Transverse colon (tissue), 4 donors: ENCODE measurements at regions not wholly inside any gene's neighbourhood (a gene's known extent, or its start where the extent isn't known, plus 50 kb on each side); places are given as distances from the start of the nearest gene placed in this dataset.
"Not testable (repeated sequence)": the region's sequence is repeated elsewhere in the genome, so short reads cannot be mapped to it uniquely, and the experiment has no call there.

ENCODE experiments used
- DNase-seq: peaks from one replicate; pipeline ENCODE4 v3.0.0-alpha.2; 2019
- H3K27ac ChIP-seq, 4 donors: fragments of 200-600 bp; sonication (generic); 2 replicates each; pipeline ENCODE4 v1.5.1; 2016 to 2018; ENCODE audit warnings: inconsistent platforms in 4 of 4
- H3K27me3 ChIP-seq: fragments of 200-600 bp; sonication (generic); 2 replicates; pipeline ENCODE4 v1.5.1; 2017; ENCODE audit warnings: inconsistent platforms
- H3K36me3 ChIP-seq, 4 donors: fragments of 200-600 bp; sonication (generic); 2 replicates each; pipeline ENCODE4 v1.5.1; 2017 to 2019; ENCODE audit warnings: inconsistent platforms in 4 of 4
- H3K4me1 ChIP-seq, 4 donors: fragments of 200-600 bp; sonication (generic); 2 replicates each; pipeline ENCODE4 v1.5.1; 2017 to 2020; ENCODE audit warnings: inconsistent platforms in 4 of 4
- H3K4me3 ChIP-seq, 4 donors: fragments of 200-600 bp; sonication (generic); 1 replicate in 1 of 4; 2 replicates in 3 of 4; pipeline versions ENCODE4 v1.5.1 to v1.6.1; 2017 to 2019; ENCODE audit warnings: inconsistent platforms in 4 of 4
- H3K9me3 ChIP-seq, 2 donors: fragments of 200-600 bp; sonication (generic); 2 replicates each; pipeline ENCODE4 v1.5.1; 2017 to 2019; ENCODE audit warnings: inconsistent platforms in 2 of 2
- CTCF ChIP-seq, 5 experiments: fragments of 200-600 bp in 3 of 5; fragments of 450-650 bp in 2 of 5; sonication (generic) in 3 of 5; IDR thresholded peaks; 1 replicate in 2 of 5; 2 replicates in 3 of 5; pipeline ENCODE4 v1.5.1; 2016 to 2017; ENCODE audit warnings: antibody characterized with exemption in 5 of 5, inconsistent platforms in 3 of 5, mild to moderate bottlenecking in 2 of 5, moderate library complexity in 1 of 5
- EP300 ChIP-seq: sonication (generic); formaldehyde crosslinking; IDR thresholded peaks from one replicate; pipeline ENCODE4 v1.6.1; 2017; ENCODE audit warnings: antibody characterized with exemption, low read depth
- POLR2A ChIP-seq: fragments of 450-650 bp; IDR thresholded peaks from one replicate; pipeline ENCODE4 v1.6.1; 2016; ENCODE audit warnings: antibody characterized with exemption, mild to moderate bottlenecking, moderate library complexity
- POLR2AphosphoS5 ChIP-seq, 3 donors: sonication (generic); formaldehyde crosslinking; IDR thresholded peaks; one replicate each; pipeline ENCODE4 v1.6.1; 2016; ENCODE audit warnings: antibody characterized with exemption in 3 of 3
- whole genome bisulfite sequencing, 2 donors: methylation state at CpG; one replicate each; pipeline ENCODE4 v1.1.5; 2018; ENCODE audit warnings: low coverage in 1 of 2; 5-methylcytosine and 5-hydroxymethylcytosine counted together
- in situ Hi-C, 4 donors: fragments of 200-750 bp; cut with MboI; loops; one replicate each; pipeline versions ENCODE4 v1.15.0 to v1.15.1; 2017; ENCODE audit warnings: low sequenced_read_pairs in 3 of 4, low pct_ligation_motif_present in 1 of 4, low pct_unique_long_range_greater_than_20kb in 1 of 4
- intact Hi-C: fragments of 100-400 bp; cut with DNase I; formaldehyde crosslinking; loops from one replicate; pipeline ENCODE4 v1.15.1; 2023; ENCODE audit warnings: low total_unique reads

GRCh38 chrX:3485727-3486126 lies 139.3 kb upstream of the MXRA5 start:
- TF ChIP-seq POLR2AphosphoS5 (IDR thresholded peaks at IDR 0.05): no peak
- no peak for TF ChIP-seq EP300
- no peak for TF ChIP-seq CTCF (IDR thresholded peaks at IDR 0.05)
- no peak for TF ChIP-seq POLR2A
- H3K4me1 ChIP-seq: no peaks in the 10 kb centered on the region
- H3K9me3 ChIP-seq: no peaks in the 10 kb centered on the region
- WGBS, 2 donors: 63% methylated on average over 8 of the region's 8 CpGs; no CpG with 5 or more reads in 1 of the 2 donors
- no peaks in the 10 kb centered on the region for H3K27me3 ChIP-seq
- no peak overlapping the region for H3K27ac ChIP-seq
- no peaks in the 10 kb centered on the region for H3K36me3 ChIP-seq
- in situ Hi-C loops (no loop called here), intact Hi-C loops (no loop called here)
- DNase-seq: no peak
- H3K4me3 ChIP-seq: no peak overlapping the region

- H3K4me3 ChIP-seq: no peak overlapping the region
- in situ Hi-C loops: no loop called here
- DNase-seq: no peak
- no peaks in the 10 kb centered on the region for H3K4me1 ChIP-seq
- no peak overlapping the region for H3K27ac ChIP-seq
- 48 to 52% methylated on average over 3 to 4 of the region's 4 CpGs for WGBS, 2 donors
- intact Hi-C loops: no loop called here
- H3K27me3 ChIP-seq: no peaks in the 10 kb centered on the region
- TF ChIP-seq CTCF (IDR thresholded peaks at IDR 0.05): no peak
- no peak for TF ChIP-seq POLR2AphosphoS5 (IDR thresholded peaks at IDR 0.05)
- TF ChIP-seq EP300: no peak
- TF ChIP-seq POLR2A: no peak
- no peaks in the 10 kb centered on the region for H3K36me3 ChIP-seq
- no peaks in the 10 kb centered on the region for H3K9me3 ChIP-seq
Observed at GRCh38 chrX:3479026-3479425, 132.6 kb upstream of the MXRA5 start.

- Histone ChIP-seq H3K4me1 (no peaks in the 10 kb centered on the region), H3K27me3 (no peaks in the 10 kb centered on the region), H3K4me3 (no peak overlapping the region), H3K9me3 (no peaks in the 10 kb centered on the region), H3K27ac (no peak overlapping the region), H3K36me3 (no peaks in the 10 kb centered on the region)
- no peak for DNase-seq
- in situ Hi-C loops: no loop called here
- 78% methylated on average over 4 of the region's 4 CpGs; no CpG with 5 or more reads in 1 of the 2 donors for WGBS, 2 donors
- TF ChIP-seq CTCF (IDR thresholded peaks at IDR 0.05) (no peak), POLR2A (no peak), EP300 (no peak), POLR2AphosphoS5 (IDR thresholded peaks at IDR 0.05) (no peak)
- intact Hi-C loops: no loop called here
Observed at GRCh38 chrX:3476973-3477372, 130.5 kb upstream of the MXRA5 start.

- 54% methylated on average over 7 of the region's 7 CpGs; no CpG with 5 or more reads in 1 of the 2 donors for WGBS, 2 donors
- in situ Hi-C loops, H3K36me3 ChIP-seq, DNase-seq, H3K27ac ChIP-seq, H3K9me3 ChIP-seq, intact Hi-C loops, H3K27me3 ChIP-seq, H3K4me3 ChIP-seq, H3K4me1 ChIP-seq: not testable (repeated sequence)
Observed at GRCh38 chrX:3470211-3470679, 123.8 kb upstream of the MXRA5 start.

GRCh38 chrX:3468031-3468430 lies 121.6 kb upstream of the MXRA5 start:
- intact Hi-C loops (no loop called here), in situ Hi-C loops (no loop called here)
- H3K4me1 ChIP-seq: no peaks in the 10 kb centered on the region
- DNase-seq: no peak
- H3K27ac ChIP-seq: no peak overlapping the region
- no peaks in the 10 kb centered on the region for H3K36me3 ChIP-seq
- WGBS, 2 donors: 85% methylated on average over 2 of the region's 2 CpGs; no CpG with 5 or more reads in 1 of the 2 donors
- H3K27me3 ChIP-seq: no peaks in the 10 kb centered on the region
- no peak overlapping the region for H3K4me3 ChIP-seq
- H3K9me3 ChIP-seq: no peaks in the 10 kb centered on the region
- no peak for TF ChIP-seq POLR2A
- TF ChIP-seq CTCF (IDR thresholded peaks at IDR 0.05): no peak
- no peak for TF ChIP-seq EP300
- TF ChIP-seq POLR2AphosphoS5 (IDR thresholded peaks at IDR 0.05): no peak
